Keratinocyte (primary cell): ENCODE measurements at regions not wholly inside any gene's neighbourhood (a gene's known extent, or its start where the extent isn't known, plus 50 kb on each side); places are given as distances from the start of the nearest gene placed in this dataset.

Source experiments
- DNase-seq: peaks from one replicate; pipeline ENCODE4 v3.0.0-alpha.2; 2011; ENCODE audit warnings: low read depth, missing footprints, low spot score
- FAIRE-seq: peaks from 2 replicates; lab custom pipeline; 2011; peaks lifted over from hg19 to GRCh38; lab: Jason Lieb, UNC
- H2AFZ ChIP-seq: 2 replicates; pipeline ENCODE4 v1.6.0; 2012; ENCODE audit warnings: low read length, control low read depth, inconsistent platforms; ENCODE audit not compliant: control insufficient read depth
- H3K27ac ChIP-seq: 2 replicates; pipeline ENCODE4 v1.5.1; 2011; ENCODE audit warnings: low read length; ENCODE audit not compliant: control insufficient read depth, insufficient read depth
- H3K27me3 ChIP-seq: 3 replicates; pipeline ENCODE4 v1.6.0; 2011; ENCODE audit warnings: low read length; ENCODE audit not compliant: control insufficient read depth, insufficient read depth; ENCODE audit errors: extremely low read depth
- H3K36me3 ChIP-seq, 2 experiments: 2 replicates in 1 of 2; 3 replicates in 1 of 2; pipeline ENCODE4 v1.5.1; 2011; ENCODE audit warnings: low read length in 2 of 2, mild to moderate bottlenecking in 1 of 2; ENCODE audit not compliant: control insufficient read depth in 2 of 2, insufficient read depth in 2 of 2; ENCODE audit errors: extremely low read depth in 1 of 2
- H3K4me1 ChIP-seq: 3 replicates; pipeline ENCODE4 v1.5.1; 2011; ENCODE audit warnings: low read length; ENCODE audit not compliant: control insufficient read depth, insufficient read depth; ENCODE audit errors: extremely low read depth
- H3K4me2 ChIP-seq: 3 replicates; pipeline ENCODE4 v1.6.0; 2011; ENCODE audit warnings: low read depth, low read length; ENCODE audit not compliant: control insufficient read depth, insufficient read depth; ENCODE audit errors: extremely low read depth
- H3K4me3 ChIP-seq, 3 experiments: fragments of 200-600 bp in 1 of 3; sonication (generic) in 1 of 3; 2 replicates in 2 of 3; 3 replicates in 1 of 3; pipeline ENCODE4 v1.5.1; 2011 to 2016; ENCODE audit warnings: low read length in 3 of 3, mild to moderate bottlenecking in 3 of 3, control low read depth in 2 of 3, inconsistent platforms in 1 of 3, low read depth in 1 of 3, mixed read lengths in 1 of 3, mixed run types in 1 of 3, moderate library complexity in 1 of 3; ENCODE audit not compliant: control insufficient read depth in 2 of 3, insufficient read depth in 2 of 3; ENCODE audit errors: extremely low read depth in 1 of 3
- H3K79me2 ChIP-seq: 2 replicates; pipeline ENCODE4 v1.6.0; 2012; ENCODE audit warnings: low read length; ENCODE audit not compliant: control insufficient read depth, insufficient read depth
- H3K9ac ChIP-seq: 3 replicates; pipeline ENCODE4 v1.6.0; 2011; ENCODE audit warnings: low read length; ENCODE audit not compliant: control insufficient read depth, insufficient read depth; ENCODE audit errors: extremely low read depth
- H3K9me1 ChIP-seq: 3 replicates; pipeline ENCODE4 v1.6.0; 2011; ENCODE audit warnings: low read length; ENCODE audit not compliant: control insufficient read depth, insufficient read depth; ENCODE audit errors: extremely low read depth
- H3K9me3 ChIP-seq: 2 replicates; pipeline ENCODE4 v1.5.1; 2012; ENCODE audit warnings: low read depth, low read length; ENCODE audit not compliant: control insufficient read depth
- H4K20me1 ChIP-seq: 3 replicates; pipeline ENCODE4 v1.6.0; 2011; ENCODE audit warnings: low read length; ENCODE audit not compliant: control insufficient read depth, insufficient read depth; ENCODE audit errors: extremely low read depth
- EZH2 ChIP-seq: IDR thresholded peaks from one replicate; pipeline ENCODE4 v1.6.1; 2012; ENCODE audit warnings: inconsistent platforms, mild to moderate bottlenecking, low read length, moderate library complexity
- dilution Hi-C: fragments of 300-500 bp; cut with MboI; formaldehyde crosslinking; loops from one replicate; pipeline ENCODE4 v1.7.0; 2020; ENCODE audit warnings: low sequenced_read_pairs; ENCODE audit not compliant: extremely low pct_ligation_motif_present
- TF ChIP-seq, protein P1 (sequence below), 3 experiments: IDR thresholded peaks in 1 of 3; conservative IDR thresholded peaks in 1 of 3; optimal IDR thresholded peaks in 1 of 3; 2 replicates in 2 of 3; 3 replicates in 1 of 3; pipeline versions ENCODE3 to v1.5.1; 2011; ENCODE audit warnings: low read length in 3 of 3, mild to moderate bottlenecking in 3 of 3, moderate library complexity in 2 of 3, control low read depth in 1 of 3, inconsistent platforms in 1 of 3; ENCODE audit not compliant: insufficient read depth in 2 of 3; ENCODE audit errors: extremely low read depth in 1 of 3

DNA sequence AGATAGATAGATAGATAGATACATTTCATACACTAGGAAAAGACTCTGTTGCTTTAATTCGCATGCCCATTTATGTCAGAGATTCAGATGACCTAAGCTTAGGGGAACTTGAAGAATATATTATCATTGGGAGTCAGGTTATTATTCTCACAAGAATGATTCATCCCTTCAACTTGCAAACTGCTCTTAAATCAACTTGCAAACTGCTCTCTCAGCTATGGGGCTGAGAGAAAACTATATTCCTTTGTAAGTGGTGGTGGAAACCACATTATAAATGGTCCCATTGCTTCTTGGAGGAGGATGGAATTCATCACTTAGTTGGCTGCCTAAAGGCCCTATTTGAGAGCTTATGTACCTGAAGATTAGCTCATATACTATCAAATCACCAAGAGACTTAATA is 160.9 kb upstream of the STAC start:
- Histone ChIP-seq H3K27ac (no peak overlapping the region), H3K79me2 (no peaks in the 10 kb centered on the region), H2AFZ (no peak overlapping the region), H3K9me3 (no peaks in the 10 kb centered on the region), H3K36me3 (no peaks in the 10 kb centered on the region), H3K4me2 (no peak overlapping the region), H3K4me1 (no peaks in the 10 kb centered on the region), H4K20me1 (no peaks in the 10 kb centered on the region), H3K4me3 (no peak overlapping the region), H3K9ac (no peak overlapping the region), H3K9me1 (no peaks in the 10 kb centered on the region), H3K27me3 (no peaks in the 10 kb centered on the region)
- FAIRE-seq (no peak), DNase-seq (no peak)
- dilution Hi-C loops, result no loop called here
- TF ChIP-seq EZH2, result no peak
- TF ChIP-seq, protein P1, sequence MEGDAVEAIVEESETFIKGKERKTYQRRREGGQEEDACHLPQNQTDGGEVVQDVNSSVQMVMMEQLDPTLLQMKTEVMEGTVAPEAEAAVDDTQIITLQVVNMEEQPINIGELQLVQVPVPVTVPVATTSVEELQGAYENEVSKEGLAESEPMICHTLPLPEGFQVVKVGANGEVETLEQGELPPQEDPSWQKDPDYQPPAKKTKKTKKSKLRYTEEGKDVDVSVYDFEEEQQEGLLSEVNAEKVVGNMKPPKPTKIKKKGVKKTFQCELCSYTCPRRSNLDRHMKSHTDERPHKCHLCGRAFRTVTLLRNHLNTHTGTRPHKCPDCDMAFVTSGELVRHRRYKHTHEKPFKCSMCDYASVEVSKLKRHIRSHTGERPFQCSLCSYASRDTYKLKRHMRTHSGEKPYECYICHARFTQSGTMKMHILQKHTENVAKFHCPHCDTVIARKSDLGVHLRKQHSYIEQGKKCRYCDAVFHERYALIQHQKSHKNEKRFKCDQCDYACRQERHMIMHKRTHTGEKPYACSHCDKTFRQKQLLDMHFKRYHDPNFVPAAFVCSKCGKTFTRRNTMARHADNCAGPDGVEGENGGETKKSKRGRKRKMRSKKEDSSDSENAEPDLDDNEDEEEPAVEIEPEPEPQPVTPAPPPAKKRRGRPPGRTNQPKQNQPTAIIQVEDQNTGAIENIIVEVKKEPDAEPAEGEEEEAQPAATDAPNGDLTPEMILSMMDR (optimal IDR thresholded peaks at IDR 0.05 in 1 of 3, IDR thresholded peaks at IDR 0.05 in 1 of 3, conservative IDR thresholded peaks at IDR 0.05 in 1 of 3; ENCODE audit: extremely low read depth in 1 of 3, insufficient read depth in 2 of 3, low read length in 3 of 3), result no peak

DNA sequence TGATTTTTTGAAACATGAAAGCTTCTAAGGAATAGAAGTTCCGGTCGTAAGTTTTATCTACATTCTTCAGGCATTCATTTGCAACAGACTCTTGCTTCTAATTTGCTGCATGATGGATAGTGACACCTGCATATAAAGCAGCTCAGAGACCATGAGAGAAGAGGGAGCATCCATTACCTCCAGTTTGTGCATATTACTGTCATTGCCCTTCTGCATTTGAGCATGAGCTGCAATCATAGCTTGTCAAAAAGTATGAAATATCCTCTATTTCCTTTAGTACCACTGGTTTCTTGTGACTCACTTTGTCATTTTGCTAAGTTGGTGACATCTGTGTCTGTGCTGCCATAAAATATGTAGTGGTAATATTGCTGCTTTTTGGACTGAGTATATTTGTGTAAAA is 160.1 kb upstream of the STAC start:
- H3K79me2 ChIP-seq, result no peaks in the 10 kb centered on the region
- dilution Hi-C loops, result no loop called here
- H3K4me3 ChIP-seq, result no peak overlapping the region
- H3K9me1 ChIP-seq, result no peaks in the 10 kb centered on the region
- no peaks in the 10 kb centered on the region for H3K36me3 ChIP-seq
- FAIRE-seq (no peak), DNase-seq (no peak)
- no peaks in the 10 kb centered on the region for H3K9me3 ChIP-seq
- no peak for TF ChIP-seq EZH2
- TF ChIP-seq, protein P1 (optimal IDR thresholded peaks at IDR 0.05 in 1 of 3, IDR thresholded peaks at IDR 0.05 in 1 of 3, conservative IDR thresholded peaks at IDR 0.05 in 1 of 3; ENCODE audit: extremely low read depth in 1 of 3, insufficient read depth in 2 of 3, low read length in 3 of 3), result no peak
- no peak overlapping the region for H2AFZ ChIP-seq
- no peaks in the 10 kb centered on the region for H4K20me1 ChIP-seq
- H3K9ac ChIP-seq, result no peak overlapping the region
- no peaks in the 10 kb centered on the region for H3K27me3 ChIP-seq
- no peak overlapping the region for H3K27ac ChIP-seq
- no peak overlapping the region for H3K4me2 ChIP-seq
- no peaks in the 10 kb centered on the region for H3K4me1 ChIP-seq
